Right ventricle myocardium inferior (tissue), 1 donor: ENCODE measurements at regions not wholly inside any gene's neighbourhood (a gene's known extent, or its start where the extent isn't known, plus 50 kb on each side); places are given as distances from the start of the nearest gene placed in this dataset.
A peak's percentile ranks its signal among the peaks of the same experiment; 100 is the strongest.

Source experiments
- ATAC-seq: fragments of 200-7000 bp; cut with Tn5 transposase; one replicate; pipeline ENCODE4 v1.9.1; 2020; ENCODE audit warnings: mild to moderate bottlenecking, moderate library complexity
- DNase-seq: peaks from one replicate; pipeline ENCODE4 v3.0.0; 2021; ENCODE audit errors: missing footprints
- intact Hi-C: fragments of 100-400 bp; cut with DNase I; formaldehyde crosslinking; loops from one replicate; pipeline ENCODE4 v1.11.0; 2022
- donor health status: DM: no; HTN: yes; CAD: no; lungs with severe emphysema.

DNA sequence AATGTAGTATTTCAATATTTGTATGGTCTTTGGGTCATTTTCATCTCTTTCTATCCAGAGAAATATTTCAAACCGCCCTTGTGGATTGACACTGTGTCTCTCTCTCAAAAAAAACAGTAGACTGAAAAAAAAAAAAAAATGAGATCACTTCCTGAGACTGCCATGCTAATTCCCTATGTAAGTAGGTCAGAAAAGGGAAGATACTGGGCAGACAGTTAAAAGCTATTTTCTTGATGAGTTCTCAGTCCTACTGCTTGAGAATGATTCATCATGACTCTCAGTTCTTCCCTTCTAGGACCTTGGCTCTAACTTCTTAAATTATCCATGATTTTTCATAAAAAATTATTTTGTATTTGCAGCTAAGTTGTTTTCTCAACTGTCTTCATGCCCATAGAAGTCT is 672.3 kb upstream of the REG3G start:
- ATAC-seq (no peak), DNase-seq (no peak)
- intact Hi-C loops = no loop called here

- ATAC-seq (no peak), DNase-seq (no peak)
Observed at GRCh38 chr2:78355967-78356366, 669.5 kb upstream of the REG3G start.

DNA sequence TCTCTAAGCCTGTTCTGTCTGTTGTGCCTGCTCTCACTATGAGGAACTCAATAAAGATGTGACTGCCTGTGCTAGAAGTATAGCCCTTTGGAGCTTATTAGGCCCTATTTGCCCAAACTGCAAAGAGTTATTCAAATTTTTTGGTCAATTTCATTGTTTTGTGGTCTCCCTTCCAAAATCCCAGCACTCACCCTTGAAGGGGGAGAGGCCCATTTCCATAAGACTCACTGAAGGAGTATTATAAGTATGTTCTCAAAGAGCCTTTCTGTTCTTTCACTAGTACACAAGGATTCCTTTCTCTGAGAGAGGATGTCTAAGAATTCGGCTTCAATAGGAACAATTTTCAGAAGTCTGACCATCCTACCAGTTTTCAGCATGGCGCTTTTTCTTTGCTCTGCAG is 641.9 kb upstream of the REG3G start:
- intact Hi-C loops = no loop called here

More at GRCh38 chr2:78355967-78356366, 669.5 kb upstream of the REG3G start:
- intact Hi-C loops = no loop called here

GRCh38 chr2:78397198-78397597 is 628.3 kb upstream of the REG3G start:
- DNase-seq (no peak), ATAC-seq (no peak)
- intact Hi-C loops = no loop called here

More for the DNA sequence above, 641.9 kb upstream of the REG3G start:
- no peak for ATAC-seq
- no peak for DNase-seq

DNA sequence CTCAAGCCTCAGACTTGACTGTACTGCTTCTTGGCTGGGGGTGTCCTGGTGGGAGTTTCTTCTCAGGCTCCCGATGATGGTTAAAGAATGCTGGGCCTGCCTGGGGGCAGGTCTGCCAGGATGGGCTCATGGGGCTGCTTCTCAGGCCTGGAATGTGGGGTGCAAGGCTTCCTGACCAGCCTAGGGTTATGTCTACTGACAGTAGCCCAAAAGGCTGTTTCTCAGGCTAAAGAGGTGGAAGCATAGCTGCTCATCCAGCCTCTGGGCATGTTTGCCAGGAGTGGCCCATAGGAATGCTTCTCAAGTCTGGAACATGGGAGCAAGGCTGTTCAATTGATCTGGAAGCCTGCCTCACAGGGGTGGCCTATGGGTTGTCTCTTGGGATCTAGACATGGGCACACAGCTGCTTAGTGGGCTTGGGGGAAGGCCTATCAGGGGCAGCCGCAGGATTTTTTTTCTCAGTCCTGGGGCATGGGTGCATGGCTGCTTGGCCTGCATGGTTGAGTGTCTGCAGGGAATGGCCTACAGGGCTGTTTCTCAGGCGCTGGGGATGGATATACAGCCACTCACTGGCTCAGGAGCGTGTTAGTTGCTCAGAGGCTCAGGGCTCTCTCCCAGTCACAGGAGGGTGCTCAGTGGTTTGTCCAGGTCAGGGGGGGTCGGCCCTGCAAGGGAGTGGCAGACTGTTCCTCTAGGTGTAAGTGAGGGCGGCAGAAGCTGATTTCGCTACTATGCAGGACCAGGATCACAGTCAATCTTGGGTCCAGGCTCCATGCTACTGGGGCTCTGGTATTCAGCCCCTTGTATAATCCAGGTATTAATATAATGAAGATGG is 617.3 kb upstream of the REG3G start:
- intact Hi-C loops = no loop called here
- DNase-seq (peak; percentile 41), ATAC-seq (no peak)

- intact Hi-C loops = no loop called here
- ATAC-seq (no peak), DNase-seq (no peak)
Observed at GRCh38 chr2:78408795-78409118, 616.7 kb upstream of the REG3G start.

DNA sequence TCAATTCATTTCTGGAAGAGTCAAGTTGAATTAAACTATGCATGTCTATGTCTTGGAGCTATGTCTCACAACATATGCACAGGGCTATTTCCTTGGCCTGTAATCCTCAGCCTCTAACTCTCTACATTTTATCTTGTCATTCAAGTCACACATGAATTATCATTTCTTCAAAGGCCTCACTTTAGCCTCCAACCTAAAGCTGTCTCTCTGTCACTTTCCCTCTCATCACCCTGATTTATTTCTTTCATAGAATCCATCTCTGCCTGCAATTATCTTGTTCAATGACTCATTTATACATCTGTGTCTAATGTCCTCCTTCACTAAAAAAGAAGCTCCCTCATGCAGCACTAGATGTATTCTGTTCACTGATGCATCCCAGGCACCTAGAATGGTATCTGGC is 614.2 kb upstream of the REG3G start:
- ATAC-seq = no peak
- no peak for DNase-seq
- intact Hi-C loops = no loop called here

- DNase-seq (no peak), ATAC-seq (no peak)
- intact Hi-C loops = no loop called here
Observed at GRCh38 chr2:78416625-78417300, 608.7 kb upstream of the REG3G start.

DNA sequence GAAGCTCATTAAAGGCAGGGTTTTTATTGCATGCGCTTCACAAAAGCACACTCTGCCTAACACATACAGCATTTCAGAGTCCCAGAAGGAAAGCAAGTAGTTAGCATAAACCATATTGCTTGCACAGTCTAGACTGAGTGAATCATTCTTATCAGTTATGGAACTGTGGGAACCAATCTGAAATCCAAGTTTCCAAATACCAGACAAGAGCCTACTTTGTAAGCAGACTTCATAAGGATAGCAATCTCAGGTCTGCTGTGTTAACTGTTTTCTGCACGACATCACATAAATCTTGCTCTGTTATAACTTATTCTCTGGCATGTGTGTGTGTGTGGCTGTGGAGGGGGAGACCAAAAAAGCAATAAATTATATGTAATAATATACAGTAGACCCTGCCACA is 608.1 kb upstream of the REG3G start:
- no peak for ATAC-seq
- DNase-seq = no peak
- intact Hi-C loops = no loop called here

DNA sequence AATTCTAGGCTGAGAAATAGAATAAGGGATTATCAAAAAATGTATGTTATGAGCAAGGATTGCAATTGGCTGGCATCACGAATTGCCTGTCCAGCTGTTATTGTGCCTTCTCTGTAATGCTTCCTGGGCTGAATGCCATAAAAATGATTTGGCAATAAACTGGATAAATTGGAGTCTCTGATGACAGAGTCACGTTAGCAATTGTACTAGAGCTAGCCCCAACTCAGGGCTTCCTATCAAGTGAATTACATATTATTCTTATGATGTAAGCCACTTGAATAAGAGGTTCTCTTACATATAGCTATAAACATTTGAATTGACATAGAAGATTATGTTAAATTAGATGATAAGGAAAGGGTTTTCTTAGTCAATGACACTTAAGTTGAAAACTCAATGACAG is 607.5 kb upstream of the REG3G start:
- ATAC-seq (no peak), DNase-seq (no peak)
- intact Hi-C loops = no loop called here

DNA sequence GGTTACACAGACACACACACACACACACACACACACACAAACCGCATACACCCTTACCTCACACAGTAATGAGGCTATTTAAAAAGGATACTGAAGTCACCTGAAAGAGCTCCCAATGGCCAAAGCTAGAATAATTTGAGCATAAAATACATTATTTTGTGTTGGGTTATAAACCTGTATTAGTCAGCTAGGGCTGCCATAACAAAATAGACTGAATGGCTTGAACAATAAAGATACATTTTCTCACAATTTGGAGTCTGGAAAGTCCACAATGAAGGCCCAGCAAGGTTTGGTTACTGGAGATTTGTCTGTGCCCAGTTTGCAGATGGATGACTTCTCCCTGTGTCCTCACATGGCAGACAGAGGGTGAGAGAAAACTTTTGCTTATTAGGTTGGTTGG is 605.4 kb upstream of the REG3G start:
- ATAC-seq (no peak), DNase-seq (no peak)
- intact Hi-C loops = no loop called here

DNA sequence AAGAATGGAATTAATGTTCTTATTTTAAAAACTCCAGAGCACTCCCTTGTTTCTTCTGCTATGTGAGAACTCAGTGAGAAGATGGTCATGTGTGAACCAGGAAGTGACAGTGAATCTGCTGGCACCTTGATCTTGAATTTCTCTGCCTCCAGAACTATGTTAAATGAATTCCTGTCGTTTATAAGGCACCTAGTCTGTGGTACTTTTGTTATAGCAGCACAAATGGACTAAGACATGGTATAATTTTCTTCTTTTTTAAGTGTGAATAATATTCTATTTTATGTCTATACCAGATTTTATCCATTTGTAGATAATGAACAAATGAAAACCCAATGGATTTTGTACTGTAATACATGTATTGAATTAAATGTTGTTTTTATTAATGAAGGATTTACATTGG is 601.9 kb upstream of the REG3G start:
- ATAC-seq (no peak), DNase-seq (no peak)
- intact Hi-C loops = no loop called here

GRCh38 chr2:78427170-78427569 is 598.3 kb upstream of the REG3G start:
- no peak for ATAC-seq

GRCh38 chr2:78431241-78431640 is 594.3 kb upstream of the REG3G start:
- no peak for DNase-seq
- intact Hi-C loops = no loop called here
- ATAC-seq = no peak

More at GRCh38 chr2:78427170-78427569, 598.3 kb upstream of the REG3G start:
- intact Hi-C loops = no loop called here
- peak; percentile 35 for DNase-seq

- ATAC-seq = no peak
- intact Hi-C loops = no loop called here
Observed at GRCh38 chr2:78439122-78439521, 586.4 kb upstream of the REG3G start.

GRCh38 chr2:78455586-78455985 is 569.9 kb upstream of the REG3G start:
- intact Hi-C loops = no loop called here
- ATAC-seq (no peak), DNase-seq (no peak)

More at GRCh38 chr2:78439122-78439521, 586.4 kb upstream of the REG3G start:
- no peak for DNase-seq

DNA sequence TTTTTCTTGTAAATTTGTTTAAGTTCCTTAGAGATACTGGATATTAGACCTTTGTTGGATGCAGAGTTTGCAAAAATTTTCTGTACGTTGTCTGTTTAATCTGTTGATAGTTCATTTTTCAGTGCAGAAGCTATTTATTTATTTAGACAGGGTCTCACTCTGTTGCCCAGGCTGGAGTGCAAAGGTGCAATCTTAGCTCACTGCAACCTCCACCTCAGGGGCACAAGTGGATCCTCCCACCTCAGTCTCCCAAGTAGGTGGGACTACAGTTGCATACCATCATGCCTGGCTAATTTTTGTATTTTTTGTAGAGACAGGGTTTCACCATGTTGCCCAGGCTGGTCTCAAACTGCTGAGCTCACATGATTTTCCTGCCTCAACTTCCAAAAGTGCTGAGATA is 568.2 kb upstream of the REG3G start:
- DNase-seq (no peak), ATAC-seq (no peak)
- intact Hi-C loops = no loop called here

DNA sequence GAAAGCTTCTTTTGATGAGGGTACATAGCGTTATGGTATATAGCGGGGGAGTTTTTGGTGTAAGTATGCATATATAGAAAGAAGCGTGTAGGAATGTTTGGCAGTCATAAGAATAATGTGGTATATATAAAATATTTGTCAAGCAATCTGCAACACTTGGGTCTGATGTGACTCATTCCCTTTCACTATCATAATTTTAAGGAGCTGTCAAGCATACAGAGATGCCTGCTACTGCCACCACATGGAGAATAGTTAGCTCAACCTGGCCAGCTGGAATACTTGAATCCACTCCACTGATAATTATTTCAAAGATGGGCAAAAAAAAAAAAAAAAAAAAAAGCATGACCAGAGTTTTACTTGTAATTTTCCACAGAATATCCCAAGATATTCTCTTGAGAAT is 559.8 kb upstream of the REG3G start:
- intact Hi-C loops = no loop called here
- no peak for DNase-seq
- ATAC-seq = no peak

GRCh38 chr2:78476619-78477229 is 548.8 kb upstream of the REG3G start:
- DNase-seq (no peak), ATAC-seq (no peak)
- intact Hi-C loops = no loop called here

DNA sequence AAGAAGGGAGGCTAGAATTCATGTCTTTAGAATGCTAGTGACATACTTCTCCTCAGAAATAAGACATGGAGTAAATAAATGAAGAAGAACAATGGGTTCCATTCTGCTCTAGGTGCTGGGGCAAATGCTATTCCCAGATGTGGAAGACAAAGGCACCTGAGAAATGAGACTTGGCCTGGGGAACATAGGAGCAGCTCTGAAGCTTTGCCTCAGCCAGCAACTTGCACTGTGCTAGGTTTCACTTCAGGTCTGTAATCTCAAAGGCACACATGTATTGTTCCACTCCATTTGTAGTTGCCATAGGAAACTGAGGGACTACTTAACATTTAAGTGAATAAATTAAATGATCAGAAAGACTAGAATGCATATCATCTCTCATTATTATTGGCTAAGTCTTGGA is 538.9 kb upstream of the REG3G start:
- no peak for ATAC-seq
- intact Hi-C loops = no loop called here

More for the DNA sequence above, 538.9 kb upstream of the REG3G start:
- DNase-seq = no peak
